CD4-positive, alpha-beta T cell treated with Interleukin-15 for 1 hour (primary cell): ENCODE measurements at regions not wholly inside any gene's neighbourhood (a gene's known extent, or its start where the extent isn't known, plus 50 kb on each side); places are given as distances from the start of the nearest gene placed in this dataset.
"Not testable (repeated sequence)": the region's sequence is repeated elsewhere in the genome, so short reads cannot be mapped to it uniquely, and the experiment has no call there.

ENCODE experiments used
- DNase-seq: peaks from one replicate; pipeline ENCODE4 v3.0.0-alpha.2; 2020

DNA sequence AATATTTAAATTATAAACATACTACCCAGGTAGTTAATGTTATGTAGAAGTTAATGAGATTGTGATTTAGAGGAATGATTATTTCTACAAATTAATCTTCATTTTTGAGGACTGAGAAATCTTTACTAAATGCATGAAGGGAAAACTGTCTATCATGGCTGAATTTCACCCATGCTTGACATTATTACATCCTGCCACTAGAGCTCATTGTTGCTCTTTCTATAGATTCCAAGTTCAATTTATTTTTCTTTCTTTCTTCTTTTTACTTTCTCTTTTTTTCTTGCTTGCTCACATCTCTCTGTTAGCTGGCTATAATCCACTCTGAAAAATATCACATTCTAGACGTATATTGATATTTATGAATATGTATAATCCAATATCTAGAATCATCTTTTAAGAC, 505.0 kb upstream of the KLHL1 start:
- DNase-seq = no peak

DNA sequence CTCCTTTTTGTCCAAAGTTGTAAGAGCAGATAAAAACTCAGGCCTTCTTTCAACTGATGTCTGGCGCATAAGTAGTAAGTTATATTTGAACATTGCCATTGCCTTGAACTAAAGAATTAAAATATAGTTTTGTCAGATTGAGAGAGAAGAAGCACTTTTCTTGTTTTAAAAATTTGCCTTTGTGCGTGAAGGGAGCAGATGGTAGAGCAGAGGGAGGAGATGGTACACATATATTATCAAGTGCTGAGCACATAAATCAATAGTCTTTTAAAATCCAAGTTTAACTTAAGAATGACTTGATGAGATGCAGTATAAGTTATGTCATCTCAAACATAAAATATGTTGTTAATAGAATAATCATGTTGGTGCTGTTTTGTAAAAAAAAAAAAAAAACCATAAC, 504.6 kb upstream of the KLHL1 start:
- no peak for DNase-seq

- no peak for DNase-seq
Observed at GRCh38 chr13:70604448-70604847, 496.2 kb upstream of the KLHL1 start.

DNA sequence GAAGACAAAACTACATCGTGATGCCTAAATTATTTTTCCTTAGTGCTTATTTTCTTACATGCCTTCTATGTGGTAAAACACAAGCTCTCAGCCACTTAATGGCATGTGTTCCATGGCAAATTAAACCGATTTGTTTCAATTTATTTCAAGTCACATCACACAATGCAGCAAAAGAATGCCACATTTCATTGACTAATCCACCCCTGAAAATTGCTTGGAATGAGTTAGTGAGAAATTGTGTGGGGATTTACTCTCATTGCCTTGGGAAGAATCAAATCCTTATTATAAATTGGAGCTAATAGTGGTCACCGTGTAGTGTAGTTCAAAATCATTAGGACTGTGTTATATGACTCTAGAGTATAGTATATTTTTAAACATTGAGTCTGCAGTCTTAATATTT, 485.5 kb upstream of the KLHL1 start:
- DNase-seq = no peak

DNA sequence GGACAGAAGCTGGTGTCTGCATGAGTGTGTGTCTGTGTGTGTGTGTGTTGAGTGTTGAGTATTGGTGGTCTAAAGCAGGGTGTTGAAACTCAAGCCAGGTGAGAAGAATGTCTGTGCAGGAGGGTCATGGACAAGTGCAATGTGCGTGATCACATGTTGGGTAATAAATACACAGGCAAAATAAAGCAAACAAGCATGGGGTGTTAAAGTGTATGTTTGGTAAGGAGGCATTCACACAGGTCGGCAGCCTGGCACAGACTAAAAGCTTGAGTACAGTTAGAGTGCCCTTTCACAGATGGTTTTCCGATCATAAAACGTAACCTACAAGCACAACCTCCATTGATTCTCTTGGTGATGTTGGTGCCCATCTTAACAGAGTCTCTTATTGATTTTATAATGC, 476.9 kb upstream of the KLHL1 start:
- DNase-seq = no peak

GRCh38 chr13:70580825-70581224, 472.6 kb upstream of the KLHL1 start:
- no peak for DNase-seq

- no peak for DNase-seq
Observed at GRCh38 chr13:70579941-70580340, 471.7 kb upstream of the KLHL1 start.

GRCh38 chr13:70571221-70571620, 463.0 kb upstream of the KLHL1 start:
- DNase-seq = no peak

DNA sequence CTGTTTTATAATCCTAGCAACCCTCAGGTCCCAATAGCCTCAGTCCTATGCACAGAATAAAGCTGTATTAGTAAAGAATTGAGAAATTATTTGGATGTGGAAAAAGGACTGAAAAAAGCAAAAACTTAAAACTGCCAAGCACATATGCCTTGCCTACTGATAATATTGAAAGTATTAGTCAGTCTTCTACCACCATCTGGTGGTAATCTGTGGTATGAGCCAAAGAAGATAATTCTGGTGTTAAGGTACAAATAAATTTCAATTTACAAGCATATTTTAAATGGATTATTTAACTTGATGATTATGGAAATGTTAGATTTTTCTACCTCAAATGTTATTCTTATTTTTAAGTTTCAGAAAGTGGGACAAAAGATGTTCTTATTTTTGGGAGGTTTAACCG, 460.3 kb upstream of the KLHL1 start:
- no peak for DNase-seq

DNA sequence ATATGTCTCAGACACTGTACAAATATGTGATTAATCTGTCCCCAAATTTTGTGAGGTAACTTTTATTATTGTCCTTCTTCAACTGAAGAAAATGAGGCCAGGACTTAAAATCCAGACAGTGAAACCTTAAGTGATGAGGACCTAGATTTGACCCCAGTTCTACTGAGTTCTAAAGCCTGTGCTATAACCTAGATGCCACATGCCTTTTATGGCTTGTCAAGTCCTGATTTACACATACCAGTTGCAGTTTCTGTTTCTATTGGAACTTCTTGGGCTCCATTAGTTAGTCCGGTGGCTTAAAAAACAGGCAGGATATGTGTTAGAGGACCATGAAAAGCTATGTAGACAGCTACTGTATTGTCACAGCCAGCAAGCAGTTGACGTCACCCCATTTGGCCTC, 436.5 kb upstream of the KLHL1 start:
- DNase-seq = no peak

- no peak for DNase-seq
Observed at GRCh38 chr13:70541451-70541850, 433.2 kb upstream of the KLHL1 start.

GRCh38 chr13:70534466-70534865, 426.2 kb upstream of the KLHL1 start:
- DNase-seq = no peak

DNA sequence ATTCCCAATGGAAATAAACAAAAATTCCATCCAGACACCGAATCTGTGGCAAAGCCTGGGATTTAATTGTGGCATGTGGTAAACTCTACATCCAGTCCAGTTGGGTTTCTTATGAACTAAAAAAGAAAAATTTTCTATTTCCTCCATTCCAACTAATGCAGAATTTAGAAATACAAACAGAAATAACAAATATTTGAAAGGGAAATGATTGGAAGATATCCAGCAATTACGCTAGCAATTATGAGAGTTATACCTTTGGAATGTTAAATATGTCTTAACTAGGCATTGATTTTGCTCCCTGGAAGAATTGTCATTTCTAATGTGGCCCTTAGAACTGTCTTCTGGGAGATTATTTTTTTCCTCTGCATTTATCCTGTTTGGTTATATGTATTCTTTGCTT, 421.4 kb upstream of the KLHL1 start:
- DNase-seq = no peak

DNA sequence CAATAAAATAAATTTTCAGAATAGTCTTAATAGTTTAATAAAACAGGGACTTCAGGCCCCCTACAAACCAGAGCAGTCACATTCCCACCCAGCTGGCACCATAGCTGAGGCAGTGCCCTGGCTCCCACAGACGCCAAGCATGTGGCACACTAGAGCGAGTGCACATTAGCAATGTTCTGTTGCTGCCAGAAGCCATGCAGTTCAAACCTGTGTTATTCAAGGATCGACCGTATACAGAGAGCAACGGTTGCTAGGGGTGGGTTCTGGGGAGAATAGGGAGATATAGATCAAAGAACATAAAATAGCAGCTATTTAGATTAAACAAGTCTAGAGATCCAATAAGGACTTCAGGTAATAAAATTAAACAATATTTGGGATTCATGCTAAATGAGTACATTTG, 419.3 kb upstream of the KLHL1 start:
- no peak for DNase-seq

- DNase-seq = no peak
Observed at GRCh38 chr13:70523622-70524021, 415.4 kb upstream of the KLHL1 start.

DNA sequence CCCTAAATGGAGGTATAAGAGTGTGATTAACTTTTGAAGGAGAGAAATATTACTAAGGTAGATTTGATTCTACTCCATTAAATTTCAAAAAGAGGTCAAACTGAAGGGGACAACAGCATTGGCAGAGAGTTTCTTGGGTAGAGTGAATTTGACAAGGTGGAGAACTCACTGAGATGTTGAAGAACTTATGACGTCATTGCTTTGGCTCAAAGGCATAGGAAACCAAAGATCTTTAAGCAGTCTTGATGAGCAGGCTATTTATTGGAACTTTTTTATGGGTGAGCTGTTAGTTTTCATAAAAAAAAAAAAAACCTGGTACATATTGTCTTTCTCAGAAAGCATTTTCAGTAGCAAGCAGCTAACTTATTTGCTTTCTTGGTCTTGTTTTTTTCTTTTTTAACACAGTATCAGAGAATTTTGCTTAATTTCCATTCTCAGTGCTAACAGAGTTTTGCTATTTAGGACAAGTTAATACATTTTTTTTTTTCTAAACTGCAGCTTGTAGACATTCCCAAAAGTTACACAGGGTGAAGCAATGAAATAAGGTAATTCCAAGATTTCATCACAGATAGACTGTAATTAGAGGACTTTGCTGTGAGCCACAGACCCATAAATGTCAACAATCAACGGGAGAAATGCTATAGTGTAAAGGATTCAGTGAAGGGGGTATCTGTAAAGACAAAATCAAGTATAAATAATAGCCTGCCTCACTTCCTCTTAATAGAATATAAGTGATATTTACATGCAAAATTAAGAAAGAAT, 412.2 kb upstream of the KLHL1 start:
- no peak for DNase-seq

GRCh38 chr13:70518081-70518480, 409.8 kb upstream of the KLHL1 start:
- no peak for DNase-seq

DNA sequence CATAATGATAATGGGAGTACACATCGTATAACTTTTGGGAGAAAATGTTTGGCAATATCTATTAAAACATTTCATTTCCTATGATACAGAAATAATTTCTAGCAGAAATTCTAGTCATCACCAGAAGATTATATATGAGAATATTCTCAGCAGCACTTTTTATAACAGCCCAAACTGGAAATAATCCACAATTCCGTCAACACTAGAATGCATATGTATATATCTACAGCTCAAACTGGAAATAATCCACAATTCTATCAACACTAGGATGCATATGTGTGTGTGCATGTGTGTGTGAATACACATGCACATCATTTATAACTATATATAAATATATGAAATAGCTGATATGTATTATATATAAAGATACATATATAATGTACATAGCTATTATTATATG, 408.0 kb upstream of the KLHL1 start:
- no peak for DNase-seq

DNA sequence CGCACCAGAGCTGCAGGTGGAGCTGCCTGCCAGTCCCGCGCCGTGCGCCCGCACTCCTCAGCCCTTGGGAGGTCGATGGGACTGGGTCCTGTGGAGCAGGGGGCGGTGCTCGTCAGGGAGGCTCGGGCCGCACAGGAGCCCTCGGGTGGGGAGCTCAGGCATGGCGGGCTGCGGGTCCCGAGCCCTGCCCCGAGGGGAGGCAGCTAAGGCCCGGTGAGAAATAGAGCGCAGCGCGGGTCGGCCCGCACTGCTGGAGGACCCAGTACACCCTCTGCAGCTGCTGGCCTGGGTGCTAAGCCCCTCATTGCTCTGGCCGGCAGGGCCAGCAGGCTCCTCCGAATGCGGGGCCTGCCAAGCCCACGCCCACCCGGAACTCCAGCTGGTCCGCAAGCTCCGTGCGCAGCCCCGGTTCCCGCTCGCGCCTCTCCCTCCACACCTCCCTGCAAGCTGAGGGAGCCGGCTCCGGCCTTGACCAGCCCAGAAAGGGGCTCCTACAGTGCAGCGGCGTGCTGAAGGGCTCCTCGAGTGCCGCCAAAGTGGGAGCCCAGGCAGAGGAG, 403.7 kb upstream of the KLHL1 start:
- not testable (repeated sequence) for DNase-seq

- DNase-seq = no peak
Observed at GRCh38 chr13:70505809-70506208, 397.6 kb upstream of the KLHL1 start.

DNA sequence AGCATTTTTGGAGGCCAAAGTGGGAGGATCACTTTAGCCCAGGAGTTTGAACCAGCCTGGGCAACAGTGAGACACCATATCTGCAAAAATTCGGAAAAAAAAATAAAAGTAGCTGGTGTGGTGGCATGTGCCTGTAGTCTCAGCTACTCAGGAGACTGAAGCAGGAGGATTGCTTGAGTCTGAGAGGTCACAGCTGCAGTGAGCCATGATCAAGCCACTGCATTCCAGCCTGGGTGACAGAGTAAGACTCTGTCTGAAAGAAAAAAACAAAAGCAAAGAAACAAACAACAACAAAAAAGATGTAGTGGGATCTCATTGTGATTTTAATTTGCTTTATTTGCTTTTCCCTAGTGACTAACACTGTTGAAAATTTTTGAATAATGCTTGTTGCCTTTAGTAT, 394.7 kb upstream of the KLHL1 start:
- DNase-seq = no peak

DNA sequence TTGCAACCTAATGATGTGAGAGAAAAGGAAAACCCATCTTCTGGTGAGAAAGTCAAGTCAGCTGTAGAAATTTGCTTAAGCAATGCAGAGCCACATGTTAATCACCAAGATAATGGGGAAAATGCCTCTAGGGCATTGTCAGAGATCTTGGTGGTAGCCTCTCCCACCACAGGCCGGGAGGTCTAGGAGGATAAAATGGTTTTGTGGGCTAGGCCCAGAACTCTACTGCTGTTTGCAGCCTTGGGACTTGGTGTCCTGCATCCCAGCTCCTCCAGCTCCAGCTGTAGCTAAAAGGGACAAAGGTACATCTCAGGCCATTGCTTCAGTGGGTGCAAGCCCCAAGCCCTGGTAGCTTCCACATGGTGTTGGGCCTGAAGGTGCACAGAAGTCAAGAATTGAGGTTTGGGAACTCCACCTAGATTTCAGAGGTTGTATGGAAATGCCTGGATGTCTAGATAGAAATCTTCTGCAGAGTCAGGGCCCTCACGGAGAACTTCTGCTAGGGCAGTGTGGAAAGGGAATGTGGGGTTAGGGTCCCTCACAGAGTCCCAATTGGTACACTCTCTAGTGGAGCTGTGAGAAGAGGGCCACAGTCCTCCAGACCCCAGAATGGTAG, 382.2 kb upstream of the KLHL1 start:
- no peak for DNase-seq

- no peak for DNase-seq
Observed at GRCh38 chr13:70484931-70485330, 376.7 kb upstream of the KLHL1 start.

DNA sequence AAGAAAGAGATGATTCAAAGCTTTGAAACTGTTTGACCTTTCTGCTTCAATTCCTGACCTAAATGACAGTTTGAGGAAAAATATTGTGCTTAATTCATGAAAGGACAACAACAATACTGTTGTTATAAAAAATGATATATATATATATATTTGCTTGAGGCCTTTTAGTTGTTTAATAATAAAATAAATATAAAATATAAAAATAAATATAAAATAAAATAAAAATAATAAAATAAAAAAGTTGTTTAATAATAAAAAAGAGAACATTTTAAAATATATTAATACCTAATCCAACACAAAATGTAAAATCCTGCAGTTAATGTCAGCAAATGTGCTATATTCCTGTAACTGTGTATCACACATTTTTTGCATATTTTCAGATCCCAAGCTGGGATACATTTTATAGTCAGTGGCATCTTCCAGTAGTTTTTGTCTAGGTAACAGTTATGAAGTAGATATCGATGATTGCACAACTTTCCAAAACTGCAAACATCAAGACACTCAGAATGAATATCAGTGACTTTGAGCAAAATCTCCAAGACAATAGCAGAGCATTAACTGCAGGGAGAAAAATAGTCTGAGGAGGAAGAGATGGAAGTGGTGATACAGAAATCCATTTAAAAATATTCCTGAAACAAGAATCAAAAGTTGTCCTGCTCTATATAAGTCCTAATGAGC, 375.5 kb upstream of the KLHL1 start:
- DNase-seq = no peak
